HG02763 (cell line): ENCODE measurements at regions not wholly inside any gene's neighbourhood (a gene's known extent, or its start where the extent isn't known, plus 50 kb on each side); places are given as distances from the start of the nearest gene placed in this dataset.
"Not testable (repeated sequence)": the region's sequence is repeated elsewhere in the genome, so short reads cannot be mapped to it uniquely, and the experiment has no call there.

Experiments
- ATAC-seq: cut with Tn5 transposase; IDR thresholded peaks from one replicate; pipeline ENCODE4 v1.9.1; 2021; ENCODE audit warnings: mild to moderate bottlenecking, moderate library complexity; ENCODE audit not compliant: unreplicated experiment

DNA sequence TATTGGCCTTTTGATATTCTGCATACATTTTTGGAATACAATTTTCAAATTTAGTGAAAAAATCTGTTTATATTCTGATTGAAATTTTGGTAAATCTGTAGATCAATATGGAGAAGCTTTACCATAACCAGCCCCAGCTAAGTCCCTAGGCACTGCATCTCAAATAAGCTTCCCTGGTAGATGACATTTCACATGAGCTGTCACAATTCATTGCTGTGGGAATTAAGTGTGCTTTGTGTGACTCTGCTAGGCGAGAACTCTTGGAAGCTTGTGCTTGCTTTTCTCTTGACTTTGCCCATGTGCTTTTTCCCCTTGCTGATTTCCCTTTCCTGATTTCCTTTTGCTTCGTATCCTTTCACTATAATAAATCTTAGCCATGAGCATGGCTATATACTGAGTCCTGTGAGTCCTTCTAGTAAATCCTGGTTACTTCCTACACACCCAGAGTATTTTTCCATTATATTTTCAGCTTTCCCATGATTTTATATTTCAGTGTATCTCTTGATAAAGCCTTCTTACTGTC is 166.5 kb upstream of the MMS22L start:
- ATAC-seq: no peak

DNA sequence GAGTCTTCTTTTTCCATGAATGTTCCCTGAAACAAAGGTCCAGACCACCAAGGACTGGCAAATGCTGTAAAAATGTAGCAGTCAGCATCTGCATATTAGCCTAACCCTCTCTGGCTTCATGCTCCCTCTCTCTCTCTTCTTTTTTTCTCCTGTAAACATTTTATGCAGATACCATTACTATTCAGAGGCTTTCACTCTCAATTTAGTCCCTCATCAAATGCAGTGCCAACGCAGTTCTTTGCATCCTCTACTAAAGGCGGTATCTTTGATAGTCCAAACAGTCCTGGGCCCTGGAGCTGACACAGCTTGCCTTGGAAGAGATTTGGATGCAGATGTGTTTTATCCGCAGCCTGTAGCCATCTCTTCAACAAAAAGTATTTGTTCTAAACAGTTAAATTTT is 167.1 kb upstream of the MMS22L start:
- ATAC-seq: no peak

DNA sequence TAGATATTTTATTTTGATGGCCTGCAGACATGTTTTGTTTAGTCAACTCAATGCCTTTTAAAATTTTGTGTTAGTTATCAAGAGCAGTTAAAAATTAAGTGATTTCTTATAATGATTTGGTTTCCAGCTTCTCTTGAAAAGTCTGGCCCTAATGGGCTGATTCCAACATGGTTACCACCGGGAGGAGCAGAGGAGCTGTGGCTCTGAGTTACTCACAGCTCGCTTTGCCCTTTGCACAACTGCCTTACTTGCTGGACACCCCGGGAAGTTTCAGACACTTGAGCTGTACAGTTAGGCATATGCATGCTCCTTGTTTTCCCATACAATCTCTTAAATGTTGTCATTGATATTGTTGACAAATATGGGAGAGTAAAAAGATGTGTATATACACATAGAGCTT is 173.1 kb upstream of the MMS22L start:
- ATAC-seq: no peak

DNA sequence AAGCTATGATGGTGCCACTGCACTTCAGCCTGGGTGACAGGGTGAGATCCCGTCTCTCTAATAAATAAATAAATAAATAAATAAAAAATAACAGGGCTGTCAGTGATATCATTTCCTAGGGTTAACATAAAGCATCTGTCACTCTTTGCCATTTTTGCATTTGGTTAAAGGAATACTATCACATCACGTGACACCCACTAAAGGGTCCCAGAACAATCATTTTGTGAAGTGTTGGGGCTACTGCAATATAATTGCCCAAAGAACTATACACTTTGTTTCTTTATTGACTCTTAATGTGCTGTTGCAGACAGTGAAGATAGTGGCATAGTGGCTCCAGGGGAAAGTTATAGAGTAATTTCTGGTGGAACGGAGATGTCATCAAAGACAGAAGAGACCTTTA is 176.5 kb upstream of the MMS22L start:
- no peak for ATAC-seq

DNA sequence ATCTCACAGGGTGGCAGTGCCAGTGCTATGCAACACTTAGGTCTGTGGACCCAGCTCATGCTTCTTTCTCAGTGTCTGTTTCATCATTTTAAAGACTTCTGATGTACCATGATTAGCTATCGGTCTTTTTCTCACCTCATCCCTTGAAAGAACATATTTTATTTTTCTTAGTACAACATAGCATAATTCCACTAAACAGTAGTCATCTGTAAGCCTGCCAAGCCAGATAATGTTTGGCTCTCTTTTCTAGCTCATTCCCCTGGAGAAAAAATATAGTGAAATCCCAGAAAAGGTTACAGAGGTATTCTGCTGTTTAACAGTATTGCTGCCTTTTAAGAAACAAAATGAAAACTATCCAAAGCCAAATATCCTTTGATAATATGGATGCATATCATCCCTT is 177.0 kb upstream of the MMS22L start:
- no peak for ATAC-seq

DNA sequence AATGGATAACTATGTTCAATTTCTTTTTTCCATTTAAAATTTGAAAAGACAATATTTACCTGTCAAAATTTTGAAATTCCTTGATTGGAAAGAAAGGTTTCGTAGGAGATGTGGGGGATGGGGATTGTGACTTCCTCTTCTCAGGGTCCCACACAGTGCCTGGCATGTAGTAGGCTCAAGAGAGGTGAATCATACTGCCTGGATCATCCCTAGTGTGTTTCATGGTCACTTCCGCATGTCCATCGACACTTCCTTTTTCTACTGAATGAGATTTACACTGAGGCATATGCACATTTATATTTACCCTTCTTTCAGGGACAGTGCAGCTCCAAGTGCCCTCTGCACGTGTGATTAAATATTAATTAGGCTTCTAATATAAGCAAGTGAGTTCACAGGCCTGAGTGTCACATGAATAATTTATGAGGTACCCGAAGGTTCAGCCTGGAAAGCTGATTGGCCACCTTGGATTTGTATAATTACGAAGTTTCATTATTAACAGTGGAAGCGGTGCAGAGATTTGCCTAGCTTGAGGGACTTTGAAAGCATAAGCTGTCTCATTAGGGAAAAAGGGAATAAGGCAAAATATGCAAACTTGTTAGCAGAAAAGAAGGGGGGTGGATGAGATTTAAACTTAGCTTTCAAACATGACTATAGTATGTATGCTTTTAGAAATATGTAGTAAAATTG is 177.5 kb upstream of the MMS22L start:
- ATAC-seq: no peak

DNA sequence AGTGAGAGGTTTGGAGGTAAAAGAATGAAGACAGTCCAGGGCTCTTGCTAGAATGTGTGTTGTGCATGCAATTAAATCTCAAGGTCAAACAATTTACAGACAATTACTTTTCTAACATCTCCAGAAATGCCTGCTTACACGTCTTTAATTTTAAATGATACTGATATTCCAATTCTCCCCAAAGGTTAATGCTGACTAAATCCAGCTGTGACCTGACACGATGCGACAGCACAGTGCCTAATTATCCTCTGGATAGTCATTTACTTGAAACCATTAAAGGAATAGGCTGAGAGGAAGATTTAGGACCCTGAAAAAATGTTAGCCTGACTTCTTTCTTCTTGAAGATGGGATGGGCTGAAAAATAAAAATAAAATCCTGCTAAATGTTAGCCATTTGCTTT is 178.2 kb upstream of the MMS22L start:
- no peak for ATAC-seq

DNA sequence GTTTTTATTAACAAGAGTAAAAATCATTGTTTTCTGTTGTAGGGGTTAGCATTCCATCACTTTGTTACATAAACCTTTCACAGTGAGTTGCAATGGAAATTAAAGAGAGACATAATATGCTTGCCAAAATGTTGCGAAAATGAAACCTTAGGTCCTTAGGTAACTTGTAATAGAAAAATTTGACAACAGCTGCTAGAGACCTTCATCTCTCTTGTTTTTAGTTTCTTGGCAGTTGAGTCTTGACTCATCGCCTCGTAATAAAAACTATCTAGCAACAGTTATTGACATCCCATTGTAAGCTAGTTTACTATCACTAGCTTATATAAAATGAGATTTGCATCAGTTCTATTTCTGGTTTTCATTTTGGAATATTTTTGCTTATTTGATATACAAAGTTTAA is 179.0 kb upstream of the MMS22L start:
- ATAC-seq: no peak

DNA sequence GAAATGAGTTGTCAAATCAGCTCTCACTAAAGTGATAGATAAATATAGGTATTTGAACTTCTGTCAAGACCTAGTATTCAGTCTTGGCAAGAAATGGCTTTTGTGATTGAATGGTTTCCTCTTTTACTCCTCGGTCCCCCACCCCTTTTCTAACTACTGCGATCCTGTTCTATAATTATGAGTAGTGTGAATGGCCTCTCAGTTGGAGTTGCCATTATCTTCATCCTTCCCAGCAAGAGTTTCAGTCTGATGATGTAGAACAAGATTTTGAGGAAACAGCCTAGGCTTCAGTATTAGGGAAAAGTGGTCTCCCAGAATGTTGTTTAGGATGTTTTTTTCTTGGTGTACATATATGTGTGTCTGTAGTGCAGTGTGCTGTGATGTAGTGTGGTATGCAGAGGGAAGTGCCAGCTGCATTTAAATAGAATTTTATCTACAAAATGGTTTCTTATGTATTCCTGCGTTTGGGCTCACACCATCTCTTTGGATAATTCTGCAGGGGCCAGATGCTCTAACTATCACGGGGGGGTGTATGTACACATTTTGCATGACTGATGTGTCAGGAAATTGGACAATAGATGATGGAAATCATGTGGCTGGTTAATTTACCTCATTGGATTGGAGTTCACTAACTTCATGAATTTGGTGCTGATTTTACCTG is 180.1 kb upstream of the MMS22L start:
- ATAC-seq: no peak

DNA sequence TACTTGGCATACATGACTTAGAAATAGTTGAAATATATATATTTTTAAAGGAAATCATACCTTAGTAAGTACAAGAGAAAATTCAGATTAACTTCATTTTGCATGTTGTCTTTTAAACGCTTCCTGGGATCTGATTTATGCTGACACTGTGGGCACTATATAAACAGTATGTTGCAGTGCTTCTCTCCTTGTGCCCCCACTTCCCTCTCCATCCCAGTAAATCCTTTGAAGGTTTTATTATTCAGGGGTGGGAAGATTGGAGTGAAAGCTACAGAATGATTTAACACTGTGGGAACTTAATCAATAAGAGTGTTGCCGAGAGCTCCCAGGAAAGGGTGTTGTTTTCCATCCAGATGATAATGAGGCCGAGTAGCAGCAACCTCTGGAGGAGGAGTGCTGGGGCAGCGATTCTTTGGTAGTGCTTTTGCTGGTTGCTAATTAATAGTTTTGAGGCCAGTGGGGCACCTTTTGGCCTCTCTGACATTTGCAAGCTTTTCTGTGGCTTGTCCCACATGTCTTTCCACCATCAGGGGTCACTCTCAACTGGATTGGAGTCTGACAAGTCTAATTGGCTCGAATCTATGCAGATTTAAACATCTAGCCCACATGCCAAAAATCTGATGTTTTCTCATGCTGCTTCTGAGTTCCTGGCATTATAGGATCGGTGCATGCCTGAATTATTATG is 183.0 kb upstream of the MMS22L start:
- no peak for ATAC-seq

DNA sequence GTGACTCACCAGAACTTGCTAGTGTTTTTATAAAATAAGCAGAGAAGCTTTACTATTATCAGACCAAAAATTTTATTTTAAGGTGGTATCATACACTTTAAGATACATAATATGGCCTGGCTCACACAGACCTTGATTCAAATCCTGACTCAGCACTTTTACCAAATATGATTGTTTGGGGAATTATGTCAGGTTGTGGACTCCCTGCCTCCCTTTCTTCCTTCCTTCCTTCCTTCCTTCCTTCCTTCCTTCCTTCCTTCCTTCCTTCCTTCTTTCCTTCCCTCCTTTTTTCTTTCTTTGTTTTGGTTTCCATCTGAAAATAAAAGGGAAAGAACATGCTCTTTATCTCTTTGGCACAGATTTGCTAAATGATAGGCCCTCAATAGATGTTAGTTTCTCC is 186.0 kb upstream of the MMS22L start:
- no peak for ATAC-seq

DNA sequence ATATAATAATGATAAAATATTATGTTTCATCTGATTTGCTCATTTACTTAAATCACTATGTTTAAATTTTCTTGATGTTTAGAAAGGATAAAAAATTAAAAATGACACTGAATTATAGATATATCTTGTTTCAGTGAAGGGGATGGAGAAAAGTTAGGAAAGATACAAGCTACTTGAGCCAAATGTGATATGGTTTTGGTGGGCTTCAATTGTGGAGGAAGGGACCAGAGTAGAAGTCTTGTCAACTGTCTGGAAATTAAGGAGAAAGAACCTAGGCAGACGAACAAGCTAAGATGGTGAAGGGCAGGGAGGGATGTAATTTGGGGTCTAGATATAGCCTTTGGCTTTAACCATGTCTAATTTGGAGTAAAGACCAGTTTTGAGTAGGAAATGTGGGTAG is 186.4 kb upstream of the MMS22L start:
- ATAC-seq: no peak

DNA sequence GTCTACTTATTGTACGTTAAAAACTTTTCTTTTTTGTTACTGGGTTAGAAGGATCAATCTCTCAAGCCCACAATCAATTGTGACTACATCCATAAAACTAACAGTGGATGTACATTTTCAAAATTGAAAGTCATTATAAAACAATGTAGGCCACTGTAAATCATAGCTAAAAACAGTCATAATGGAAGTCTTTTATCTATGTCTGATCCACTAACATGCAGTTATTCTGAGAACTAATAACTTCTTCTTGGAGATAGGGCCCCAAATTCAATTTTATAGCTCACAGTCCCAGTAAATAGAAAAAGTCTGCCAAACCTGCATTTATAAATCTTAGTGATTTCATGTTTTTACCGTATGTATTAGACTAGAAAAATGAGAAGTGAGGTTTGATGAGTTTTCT is 187.3 kb upstream of the MMS22L start:
- no peak for ATAC-seq

DNA sequence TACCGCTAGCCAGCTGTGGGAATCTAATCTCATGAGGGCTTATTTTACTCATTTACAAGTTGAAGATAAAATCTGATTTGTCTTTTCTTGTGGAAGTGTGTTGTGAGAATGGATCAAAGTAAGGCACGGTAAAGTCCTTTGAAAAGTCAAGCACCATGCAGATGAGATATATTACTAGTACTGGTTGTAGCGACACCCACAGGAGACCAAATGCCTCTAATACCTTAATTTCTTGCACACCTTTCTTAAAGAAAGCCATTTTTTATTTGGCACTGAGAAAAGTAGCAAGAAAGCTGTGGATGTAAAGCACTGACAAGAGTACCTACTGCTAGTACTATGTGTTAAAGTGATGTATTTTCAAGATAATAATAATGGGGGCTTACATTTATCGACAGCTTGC is 191.0 kb upstream of the MMS22L start:
- ATAC-seq: no peak

DNA sequence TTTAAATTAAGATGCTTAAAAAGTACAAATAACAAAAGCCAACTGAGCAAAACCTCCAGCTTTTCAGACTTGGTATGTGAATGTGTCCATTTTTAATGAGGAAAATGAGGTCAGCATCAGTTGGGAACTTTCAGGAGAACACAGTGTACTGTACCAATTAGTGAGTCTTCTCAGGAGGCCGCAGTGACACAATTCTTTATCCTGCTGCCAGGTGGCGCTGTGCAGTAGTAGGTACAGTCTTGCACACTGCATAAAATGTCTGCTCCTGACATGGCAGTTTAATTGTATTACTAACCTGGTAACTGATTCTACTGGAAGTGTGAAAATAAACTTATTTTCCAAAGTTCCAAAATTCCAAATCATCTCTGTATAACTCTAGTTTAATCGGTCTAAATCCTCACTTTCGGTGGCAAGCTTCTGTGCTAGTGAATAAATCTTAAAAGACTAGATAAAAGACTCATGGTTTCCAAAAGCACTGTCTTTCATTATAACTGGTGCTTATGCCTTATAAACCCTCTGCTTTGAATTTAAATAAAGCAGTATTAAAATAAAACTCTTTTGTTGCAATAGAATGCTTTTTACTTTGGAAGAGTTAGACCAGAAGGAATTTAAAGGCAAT is 214.8 kb upstream of the MMS22L start:
- peak; percentile 98 for ATAC-seq

DNA sequence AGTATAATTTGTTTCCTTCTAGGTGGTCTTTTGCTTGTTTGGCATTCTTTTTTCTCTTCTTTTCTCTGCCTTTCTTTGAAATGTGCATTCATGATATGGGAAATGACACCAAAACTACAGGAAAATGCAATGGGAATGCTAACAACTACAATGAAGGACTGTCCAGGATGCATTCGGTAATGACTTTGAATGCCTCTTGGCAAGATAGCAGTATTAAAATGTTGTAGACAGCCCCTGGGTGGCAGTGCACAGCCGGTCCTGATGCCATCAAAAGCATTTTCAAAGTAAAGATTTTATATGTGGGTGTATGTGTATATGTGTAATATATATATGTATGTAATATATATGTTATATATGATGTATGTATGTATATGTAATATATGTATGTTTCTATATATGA is 218.8 kb upstream of the MMS22L start:
- ATAC-seq: no peak

DNA sequence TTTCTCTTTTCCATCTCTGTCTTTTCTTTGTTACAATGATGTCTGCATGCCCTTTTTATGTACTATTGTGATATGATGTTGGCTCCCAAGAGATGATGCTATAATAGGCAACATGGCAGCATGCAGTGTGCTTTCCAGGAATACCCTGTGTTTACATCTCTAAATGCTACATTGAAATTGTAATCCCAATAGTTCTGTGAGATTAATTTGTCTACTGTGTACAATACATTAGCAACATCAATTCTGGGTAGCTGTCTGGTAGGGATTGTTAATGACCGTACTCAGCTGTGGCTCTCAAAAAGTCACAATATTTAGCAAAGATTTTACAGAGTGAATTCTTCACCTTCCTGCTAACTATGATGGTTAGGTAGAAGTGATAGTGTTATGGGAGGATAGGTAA is 225.6 kb upstream of the MMS22L start:
- no peak for ATAC-seq

DNA sequence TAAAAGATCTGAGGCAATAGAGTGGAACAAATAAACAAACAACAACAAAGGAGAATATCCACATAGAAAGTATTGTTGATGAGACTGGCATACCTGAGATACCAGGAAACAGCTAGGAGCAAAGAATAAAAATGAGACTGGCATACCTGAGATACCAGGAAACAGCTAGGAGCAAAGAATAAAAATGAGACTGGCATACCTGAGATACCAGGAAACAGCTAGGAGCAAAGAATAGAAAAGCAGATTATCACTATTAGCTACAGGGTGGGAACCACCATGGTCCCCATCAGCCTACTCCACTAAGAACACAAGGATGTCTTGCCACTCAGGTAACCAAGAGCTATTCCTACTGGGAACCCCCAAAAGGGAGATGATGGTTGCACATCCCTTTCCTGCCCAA is 230.2 kb upstream of the MMS22L start:
- ATAC-seq: not testable (repeated sequence)

DNA sequence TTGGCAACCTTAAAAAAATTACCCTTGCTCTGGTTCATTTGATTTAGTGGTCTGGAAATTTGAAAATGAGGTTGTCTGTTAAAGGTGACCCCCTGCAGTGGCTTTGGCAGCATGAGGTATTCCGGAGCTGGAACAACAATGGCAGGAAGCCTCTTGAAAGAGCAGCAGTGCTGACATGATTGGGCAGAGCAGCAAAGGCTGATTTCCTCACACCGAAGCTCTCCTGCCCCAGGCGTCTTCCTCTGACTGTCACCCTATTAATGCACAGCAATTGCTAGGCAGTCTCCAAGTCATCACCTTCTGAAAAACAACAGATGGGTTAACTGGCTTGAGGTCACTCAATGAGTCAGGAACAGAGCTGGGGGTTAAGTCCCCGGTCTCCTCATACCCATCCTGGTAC is 241.8 kb upstream of the MMS22L start:
- ATAC-seq: no peak

DNA sequence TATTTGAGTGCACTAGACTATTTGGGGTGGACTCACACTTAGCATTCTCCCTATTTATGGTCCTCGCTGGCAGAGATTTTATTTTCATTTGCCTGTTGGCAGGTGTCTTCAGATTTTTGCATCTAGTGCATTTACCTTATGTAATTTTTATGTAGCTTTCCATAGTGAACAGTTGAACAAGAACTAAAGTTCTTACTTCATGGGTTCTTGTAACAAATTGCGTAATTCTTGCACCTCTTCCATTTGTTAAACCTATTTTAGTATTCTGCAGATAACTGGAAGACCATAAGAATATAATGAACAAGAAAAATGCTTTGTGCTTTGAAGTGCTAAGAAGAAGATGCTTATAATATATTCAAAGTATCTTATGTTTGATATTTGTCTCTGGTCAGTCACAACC is 252.8 kb upstream of the MMS22L start:
- no peak for ATAC-seq

DNA sequence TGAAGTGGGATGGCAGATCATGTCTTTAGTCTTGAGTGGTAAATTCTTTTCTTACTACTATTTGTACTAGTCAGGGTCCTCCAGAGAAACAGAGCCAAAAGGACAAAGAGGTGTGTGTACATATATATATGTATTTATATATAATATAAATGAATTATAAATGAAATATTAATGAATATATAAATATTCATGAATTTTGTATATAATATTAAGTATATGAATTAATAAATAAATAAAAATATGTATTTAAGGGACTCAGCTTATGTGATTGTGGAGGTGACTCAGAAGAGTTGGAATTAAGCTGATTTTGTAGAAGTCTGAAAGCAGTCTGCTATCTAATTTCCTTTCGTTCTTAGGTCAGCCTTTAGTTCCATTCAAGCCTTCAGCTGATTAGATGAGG is 265.3 kb upstream of the MMS22L start:
- no peak for ATAC-seq

DNA sequence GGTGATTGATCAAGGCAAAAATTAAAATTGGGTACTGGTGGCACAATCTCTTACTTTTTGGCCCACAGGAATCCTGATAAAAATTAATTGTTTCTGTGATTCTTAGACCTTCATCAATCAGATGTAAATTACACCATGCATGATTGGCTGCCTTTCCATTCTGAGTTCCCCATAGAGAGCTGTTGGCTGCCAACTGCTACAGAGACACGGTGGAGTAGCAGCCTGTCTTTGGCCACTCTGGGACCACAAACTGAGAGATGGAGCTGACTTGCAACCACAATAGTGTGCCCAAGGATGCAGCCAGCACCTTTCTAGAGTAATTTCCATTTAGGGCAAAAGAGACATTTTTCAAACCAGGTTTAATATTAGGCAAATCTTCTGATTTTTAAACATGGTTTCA is 274.3 kb upstream of the MMS22L start:
- ATAC-seq: no peak
